Psoas muscle (tissue), 7 donors: ENCODE measurements at regions not wholly inside any gene's neighbourhood (a gene's known extent, or its start where the extent isn't known, plus 50 kb on each side); places are given as distances from the start of the nearest gene placed in this dataset.

Source experiments
- ATAC-seq, 4 donors: fragments of 200-7000 bp; cut with Tn5 transposase; one replicate each; pipeline ENCODE4 v1.9.1; 2020; ENCODE audit warnings: moderate library complexity in 3 of 4, mild to moderate bottlenecking in 2 of 4
- DNase-seq, 2 donors: peaks; one replicate each; pipeline ENCODE4 v3.0.0-alpha.2; 2020
- H3K27ac ChIP-seq: fragments of 200-600 bp; one replicate; pipeline ENCODE4 v1.8.0; 2022
- H3K27me3 ChIP-seq, 3 donors: fragments of 200-600 bp in 1 of 3; one replicate each; pipeline versions ENCODE4 v1.6.1 to v1.8.0; 2013 to 2022; ENCODE audit warnings: low read length in 2 of 3, mild to moderate bottlenecking in 2 of 3, moderate library complexity in 1 of 3; ENCODE audit not compliant: insufficient read depth in 3 of 3
- H3K36me3 ChIP-seq, 2 donors: fragments of 200-600 bp in 1 of 2; one replicate each; pipeline versions ENCODE4 v1.6.1 to v1.8.0; 2013 to 2022; ENCODE audit warnings: low read depth in 1 of 2, mild to moderate bottlenecking in 1 of 2, moderate library complexity in 1 of 2; ENCODE audit not compliant: insufficient read depth in 1 of 2
- H3K4me1 ChIP-seq: fragments of 200-600 bp; one replicate; pipeline ENCODE4 v1.8.0; 2022
- H3K4me3 ChIP-seq: fragments of 200-600 bp; one replicate; pipeline ENCODE4 v1.8.0; 2022; ENCODE audit warnings: mild to moderate bottlenecking
- H3K9me3 ChIP-seq: fragments of 200-600 bp; one replicate; pipeline ENCODE4 v1.8.0; 2022
- WGBS, 3 donors: extraction: QIAGEN DNeasy Blood & Tissue Kit; methylation state at CpG; one replicate each; pipeline versions ENCODE4 v1.1.6 to v1.1.7; 2013; 5-methylcytosine and 5-hydroxymethylcytosine counted together
- intact Hi-C, 2 donors: fragments of 100-400 bp; cut with DNase I; formaldehyde crosslinking; loops; one replicate each; pipeline versions ENCODE4 v1.11.0 to v1.14.2; 2022
- TF ChIP-seq, protein P1 (sequence below): fragments of 200-600 bp; IDR thresholded peaks from one replicate; pipeline ENCODE4 v1.8.0; 2022; ENCODE audit warnings: antibody characterized with exemption
- donor health status: healthy with polysubstance abuse.
- donor health status: DM: no; HTN: no; CAD: no; lungs with moderate emphysema.
- donor health status: Bipolar disorder and iron deficiency.
- donor health status: healthy.
- donor health status: DM: yes; HTN: yes; CAD: no.
- donor health status: DM: no; HTN: no; CAD: no.
- donor health status: DM: yes; HTN: yes; CAD: no.

DNA sequence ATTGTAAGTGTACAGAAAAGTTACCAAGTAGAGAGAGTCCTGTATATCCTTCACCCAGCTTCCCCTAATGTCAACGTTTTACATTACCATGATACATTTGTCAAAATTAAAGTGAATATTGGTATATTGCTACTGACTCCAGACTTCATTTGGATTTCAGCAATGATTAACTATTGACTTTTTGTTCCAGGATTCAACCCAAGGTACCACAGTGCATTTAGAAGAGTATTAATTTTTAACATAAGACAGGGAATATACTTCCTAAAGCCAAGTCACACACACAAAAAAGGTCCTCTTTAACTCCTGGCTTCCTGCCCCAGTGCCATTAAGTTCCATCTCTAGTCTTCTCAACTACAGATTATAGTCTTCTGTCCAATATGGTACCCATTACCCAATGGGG is 75.5 kb upstream of the RBM19 start:
- no peaks in the 10 kb centered on the region for H3K36me3 ChIP-seq
- TF ChIP-seq, protein P1, sequence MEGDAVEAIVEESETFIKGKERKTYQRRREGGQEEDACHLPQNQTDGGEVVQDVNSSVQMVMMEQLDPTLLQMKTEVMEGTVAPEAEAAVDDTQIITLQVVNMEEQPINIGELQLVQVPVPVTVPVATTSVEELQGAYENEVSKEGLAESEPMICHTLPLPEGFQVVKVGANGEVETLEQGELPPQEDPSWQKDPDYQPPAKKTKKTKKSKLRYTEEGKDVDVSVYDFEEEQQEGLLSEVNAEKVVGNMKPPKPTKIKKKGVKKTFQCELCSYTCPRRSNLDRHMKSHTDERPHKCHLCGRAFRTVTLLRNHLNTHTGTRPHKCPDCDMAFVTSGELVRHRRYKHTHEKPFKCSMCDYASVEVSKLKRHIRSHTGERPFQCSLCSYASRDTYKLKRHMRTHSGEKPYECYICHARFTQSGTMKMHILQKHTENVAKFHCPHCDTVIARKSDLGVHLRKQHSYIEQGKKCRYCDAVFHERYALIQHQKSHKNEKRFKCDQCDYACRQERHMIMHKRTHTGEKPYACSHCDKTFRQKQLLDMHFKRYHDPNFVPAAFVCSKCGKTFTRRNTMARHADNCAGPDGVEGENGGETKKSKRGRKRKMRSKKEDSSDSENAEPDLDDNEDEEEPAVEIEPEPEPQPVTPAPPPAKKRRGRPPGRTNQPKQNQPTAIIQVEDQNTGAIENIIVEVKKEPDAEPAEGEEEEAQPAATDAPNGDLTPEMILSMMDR, result no peak
- WGBS, 3 donors, result 79 to 81% (median 79%) methylated on average over 1 of the region's 1 CpG

DNA sequence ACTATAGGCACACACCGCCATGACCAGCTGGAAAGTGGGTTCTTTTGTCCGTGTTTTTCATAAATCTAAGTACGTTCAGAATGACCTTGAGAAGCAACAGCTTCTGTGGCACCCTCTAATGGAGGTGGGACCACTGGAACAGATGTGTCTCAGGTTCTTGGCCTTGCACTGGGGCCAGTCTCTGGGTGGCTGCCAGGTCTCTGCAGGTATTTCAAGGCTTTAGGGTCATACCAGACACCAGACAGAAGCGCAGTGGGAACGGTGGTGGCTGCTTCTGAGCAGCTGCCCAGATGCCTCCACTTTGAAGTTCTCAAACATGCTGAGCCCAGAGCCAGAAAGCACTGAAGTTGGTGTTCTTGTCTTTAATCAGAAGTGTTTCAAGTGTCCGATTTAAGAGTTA is 75.0 kb upstream of the RBM19 start:
- WGBS, 3 donors, result 79 to 85% (median 83%) methylated on average over 6 of the region's 6 CpGs

More for the DNA sequence above, 75.5 kb upstream of the RBM19 start:
- H3K27ac ChIP-seq, result no peak overlapping the region
- DNase-seq (no peak), ATAC-seq (no peak)
- H3K4me1 ChIP-seq, result no peaks in the 10 kb centered on the region
- no peak overlapping the region for H3K4me3 ChIP-seq
- no peaks in the 10 kb centered on the region for H3K9me3 ChIP-seq
- intact Hi-C loops, result no loop called here
- H3K27me3 ChIP-seq, result peaks cover 0 to 2% (median 0%) of the 10 kb centered on the region in 3 donors

DNA sequence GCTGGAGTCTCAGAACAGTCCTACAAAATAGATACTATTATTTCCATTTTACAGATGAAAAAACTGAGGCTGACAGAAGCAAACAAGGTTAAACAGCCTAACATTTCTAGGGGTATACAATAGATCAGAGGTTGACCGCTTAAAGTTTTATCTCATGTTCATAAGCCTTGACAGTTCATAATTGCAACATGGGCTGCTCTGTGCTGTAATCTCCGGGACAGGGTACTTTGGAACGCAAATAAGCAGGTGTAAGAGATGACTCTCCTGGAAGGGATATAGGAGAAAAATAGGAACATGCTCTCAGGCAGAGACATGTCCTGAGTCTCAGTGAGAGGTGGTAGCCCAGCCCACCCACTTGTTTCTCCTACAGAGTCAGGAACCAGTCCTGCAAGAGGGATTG is 72.8 kb upstream of the RBM19 start:
- Histone ChIP-seq H3K4me1 (no peaks in the 10 kb centered on the region), H3K36me3 (no peaks in the 10 kb centered on the region), H3K4me3 (no peak overlapping the region), H3K9me3 (no peaks in the 10 kb centered on the region), H3K27me3 (no peaks in the 10 kb centered on the region), H3K27ac (no peak overlapping the region)
- TF ChIP-seq, protein P1, result no peak
- intact Hi-C loops, result no loop called here
- WGBS, 3 donors, result 88 to 95% (median 92%) methylated on average over 3 of the region's 3 CpGs
- DNase-seq, result no peak
- no peak for ATAC-seq

More for the DNA sequence above, 75.0 kb upstream of the RBM19 start:
- no peak for ATAC-seq
- Histone ChIP-seq H3K4me3 (no peak overlapping the region), H3K27me3 (no peaks in the 10 kb centered on the region), H3K9me3 (no peaks in the 10 kb centered on the region), H3K36me3 (no peaks in the 10 kb centered on the region), H3K4me1 (no peaks in the 10 kb centered on the region), H3K27ac (no peak overlapping the region)
- no peak for DNase-seq
- TF ChIP-seq, protein P1, result no peak
- intact Hi-C loops, result no loop called here

DNA sequence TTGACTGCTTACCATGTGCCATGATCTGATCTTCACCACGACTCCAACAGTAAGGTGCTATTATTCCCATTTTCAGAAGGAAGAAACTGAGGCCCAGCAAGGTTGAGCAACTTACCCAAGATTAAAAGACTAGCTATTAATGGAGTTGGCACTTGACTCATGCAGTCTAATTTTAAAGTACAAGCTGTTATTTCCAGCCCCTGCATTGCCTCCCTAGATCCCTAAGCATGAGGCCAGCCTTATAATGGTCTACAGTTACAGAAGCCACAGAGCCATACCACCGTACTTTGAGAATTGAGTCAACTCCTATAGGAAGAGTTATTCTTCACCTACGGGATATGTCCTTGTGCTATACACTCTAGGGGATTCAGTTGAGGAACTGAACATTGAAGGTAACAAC is 66.7 kb upstream of the RBM19 start:
- TF ChIP-seq, protein P1, result no peak
- ATAC-seq, result no peak
- Histone ChIP-seq H3K27ac (no peak overlapping the region), H3K9me3 (no peaks in the 10 kb centered on the region), H3K27me3 (peaks cover 0 to 4% (median 0%) of the 10 kb centered on the region in 3 donors), H3K4me3 (no peak overlapping the region), H3K36me3 (no peaks in the 10 kb centered on the region), H3K4me1 (no peaks in the 10 kb centered on the region)
- intact Hi-C loops, result no loop called here
- 80 to 91% (median 83%) methylated on average over 3 of the region's 3 CpGs for WGBS, 3 donors
- no peak for DNase-seq

- whole genome bisulfite sequencing, 3 donors, result 75 to 78% (median 77%) methylated on average over 4 of the region's 4 CpGs
- TF ChIP-seq, protein P1, result no peak
- intact Hi-C loops, result no loop called here
Measured at GRCh38 chr12:114030451-114030850, 64.3 kb upstream of the RBM19 start.

More at GRCh38 chr12:114030451-114030850, 64.3 kb upstream of the RBM19 start:
- H3K27me3 ChIP-seq, result peaks cover 0 to 7% (median 4%) of the 10 kb centered on the region in 3 donors
- no peak overlapping the region for H3K27ac ChIP-seq
- H3K4me1 ChIP-seq, result no peaks in the 10 kb centered on the region
- no peak overlapping the region for H3K4me3 ChIP-seq
- no peaks in the 10 kb centered on the region for H3K36me3 ChIP-seq
- DNase-seq (no peak), ATAC-seq (no peak)
- no peaks in the 10 kb centered on the region for H3K9me3 ChIP-seq
